Lung (tissue), 11 donors: ENCODE measurements at regions not wholly inside any gene's neighbourhood (a gene's known extent, or its start where the extent isn't known, plus 50 kb on each side); places are given as distances from the start of the nearest gene placed in this dataset.
A peak's percentile ranks its signal among the peaks of the same experiment; 100 is the strongest.
"Not testable (repeated sequence)": the region's sequence is repeated elsewhere in the genome, so short reads cannot be mapped to it uniquely, and the experiment has no call there.

Experiments used
- ATAC-seq: fragments of 200-7000 bp; cut with Tn5 transposase; one replicate; pipeline ENCODE4 v1.9.1; 2020; ENCODE audit warnings: moderate number of reproducible peaks; ENCODE audit not compliant: insufficient read depth, low FRiP score
- DNase-seq, 3 donors: peaks; one replicate each; pipeline ENCODE4 v3.0.0-alpha.2; 2013 to 2017
- H3K27ac ChIP-seq, 2 donors: one replicate each; pipeline ENCODE4 v1.5.1; 2013; ENCODE audit warnings: mild to moderate bottlenecking in 2 of 2, moderate library complexity in 2 of 2, control low read depth in 1 of 2, inconsistent platforms in 1 of 2, low read depth in 1 of 2, low read length in 1 of 2
- H3K27me3 ChIP-seq, 3 donors: one replicate each; pipeline ENCODE4 v1.5.1; 2013; ENCODE audit warnings: low read length in 2 of 3; ENCODE audit not compliant: control insufficient read depth in 3 of 3, insufficient read depth in 3 of 3
- H3K36me3 ChIP-seq, 4 donors: one replicate each; pipeline ENCODE4 v1.5.1; 2013; ENCODE audit warnings: low read length in 4 of 4, mild to moderate bottlenecking in 1 of 4, moderate library complexity in 1 of 4; ENCODE audit not compliant: control insufficient read depth in 4 of 4, insufficient read depth in 4 of 4
- H3K4me1 ChIP-seq, 5 donors: one replicate each; pipeline ENCODE4 v1.5.1; 2013; ENCODE audit warnings: low read length in 5 of 5, mild to moderate bottlenecking in 2 of 5, moderate library complexity in 1 of 5; ENCODE audit not compliant: control insufficient read depth in 5 of 5, insufficient read depth in 5 of 5
- H3K4me3 ChIP-seq: one replicate; pipeline ENCODE4 v1.5.1; 2013; ENCODE audit warnings: mild to moderate bottlenecking, control low read depth, moderate library complexity
- H3K9ac ChIP-seq, 2 donors: one replicate each; pipeline ENCODE4 v1.5.1; 2013; ENCODE audit warnings: low read length in 2 of 2, control low read depth in 1 of 2; ENCODE audit not compliant: insufficient read depth in 1 of 2
- H3K9me3 ChIP-seq, 4 donors: one replicate each; pipeline ENCODE4 v1.5.1; 2013; ENCODE audit warnings: low read length in 3 of 4, mild to moderate bottlenecking in 1 of 4, moderate library complexity in 1 of 4; ENCODE audit not compliant: control insufficient read depth in 4 of 4, insufficient read depth in 3 of 4
- CTCF ChIP-seq: IDR thresholded peaks from 2 replicates; pipeline ENCODE4 v1.5.1; 2012; ENCODE audit warnings: mild to moderate bottlenecking; ENCODE audit errors: control extremely low read depth, extremely low read depth
- WGBS, 2 donors: extraction: QIAGEN DNeasy Blood & Tissue Kit; methylation state at CpG; one replicate each; pipeline ENCODE4 v1.1.7; 2013; 5-methylcytosine and 5-hydroxymethylcytosine counted together
- donor health status: control.
- donor health status: control.
- donor health status: Bipolar disorder and iron deficiency.
- donor health status: healthy.
- donor health status: DM: yes; HTN: yes; CAD: no.

GRCh38 chr7:115329006-115329405, 407.1 kb downstream of the MDFIC start:
- no peak for ATAC-seq
- Histone ChIP-seq H3K27ac (no peak overlapping the region), H3K9me3 (no peaks in the 10 kb centered on the region), H3K36me3 (no peaks in the 10 kb centered on the region), H3K4me3 (no peak overlapping the region), H3K4me1 (no peaks in the 10 kb centered on the region), H3K9ac (no peak overlapping the region), H3K27me3 (no peaks in the 10 kb centered on the region)
- no peak for TF ChIP-seq CTCF
- 84 to 94% methylated on average over 2 of the region's 2 CpGs for WGBS, 2 donors
- no peak for DNase-seq

GRCh38 chr7:115328018-115328417, 406.1 kb downstream of the MDFIC start:
- Histone ChIP-seq H3K27ac (no peak overlapping the region), H3K36me3 (no peaks in the 10 kb centered on the region), H3K9ac (no peak overlapping the region), H3K4me1 (no peaks in the 10 kb centered on the region), H3K27me3 (no peaks in the 10 kb centered on the region), H3K4me3 (no peak overlapping the region), H3K9me3 (no peaks in the 10 kb centered on the region)
- no peak for ATAC-seq
- no peak for TF ChIP-seq CTCF
- DNase-seq, result no peak
- 92 to 99% methylated on average over 3 of the region's 3 CpGs for WGBS, 2 donors

GRCh38 chr7:115327326-115327725, 405.4 kb downstream of the MDFIC start:
- H3K27me3 ChIP-seq, result no peaks in the 10 kb centered on the region
- no peaks in the 10 kb centered on the region for H3K4me1 ChIP-seq
- H3K9ac ChIP-seq, result no peak overlapping the region
- DNase-seq, result no peak
- H3K27ac ChIP-seq, result no peak overlapping the region
- ATAC-seq, result no peak
- H3K4me3 ChIP-seq, result no peak overlapping the region
- no peak for TF ChIP-seq CTCF
- no peaks in the 10 kb centered on the region for H3K9me3 ChIP-seq
- no peaks in the 10 kb centered on the region for H3K36me3 ChIP-seq

- no peak overlapping the region for H3K27ac ChIP-seq
- H3K27me3 ChIP-seq, result no peaks in the 10 kb centered on the region
- no peak for TF ChIP-seq CTCF
- no peak for ATAC-seq
- no peak overlapping the region for H3K4me3 ChIP-seq
- 82 to 87% methylated on average over 2 of the region's 2 CpGs for WGBS, 2 donors
- H3K9me3 ChIP-seq, result no peaks in the 10 kb centered on the region
- H3K36me3 ChIP-seq, result no peaks in the 10 kb centered on the region
- H3K4me1 ChIP-seq, result peaks cover 0 to 7% (median 0%) of the 10 kb centered on the region in 5 donors
- peak in 1 of 3 donors; percentile 18 for DNase-seq
- no peak overlapping the region for H3K9ac ChIP-seq
Measured at GRCh38 chr7:115319541-115319940, 397.6 kb downstream of the MDFIC start.

- ATAC-seq, H3K36me3 ChIP-seq, H3K9ac ChIP-seq, H3K4me3 ChIP-seq, H3K9me3 ChIP-seq, DNase-seq, H3K27ac ChIP-seq, H3K4me1 ChIP-seq, H3K27me3 ChIP-seq: not testable (repeated sequence)
- WGBS, 2 donors, result 96 to 100% methylated on average over 2 of the region's 2 CpGs
Measured at GRCh38 chr7:115310316-115310715, 388.4 kb downstream of the MDFIC start.
